AG09309 (cell line): ENCODE measurements at regions not wholly inside any gene's neighbourhood (a gene's known extent, or its start where the extent isn't known, plus 50 kb on each side); places are given as distances from the start of the nearest gene placed in this dataset.
"Not testable (repeated sequence)": the region's sequence is repeated elsewhere in the genome, so short reads cannot be mapped to it uniquely, and the experiment has no call there.

ENCODE experiments used
- DNase-seq: peaks from one replicate; pipeline ENCODE4 v3.0.0-alpha.2; 2010; ENCODE audit warnings: low read depth
- H3K4me3 ChIP-seq: 2 replicates; pipeline ENCODE4 v1.5.1; 2011; ENCODE audit warnings: mild to moderate bottlenecking, low read depth, low read length, moderate library complexity; ENCODE audit not compliant: control insufficient read depth
- TF ChIP-seq, protein P1 (sequence below): IDR thresholded peaks from 2 replicates; pipeline ENCODE4 v1.5.1; 2011; ENCODE audit warnings: mild to moderate bottlenecking, low read depth, low read length, inconsistent platforms; ENCODE audit not compliant: insufficient read depth, control insufficient read depth; ENCODE audit errors: missing control alignments

DNA sequence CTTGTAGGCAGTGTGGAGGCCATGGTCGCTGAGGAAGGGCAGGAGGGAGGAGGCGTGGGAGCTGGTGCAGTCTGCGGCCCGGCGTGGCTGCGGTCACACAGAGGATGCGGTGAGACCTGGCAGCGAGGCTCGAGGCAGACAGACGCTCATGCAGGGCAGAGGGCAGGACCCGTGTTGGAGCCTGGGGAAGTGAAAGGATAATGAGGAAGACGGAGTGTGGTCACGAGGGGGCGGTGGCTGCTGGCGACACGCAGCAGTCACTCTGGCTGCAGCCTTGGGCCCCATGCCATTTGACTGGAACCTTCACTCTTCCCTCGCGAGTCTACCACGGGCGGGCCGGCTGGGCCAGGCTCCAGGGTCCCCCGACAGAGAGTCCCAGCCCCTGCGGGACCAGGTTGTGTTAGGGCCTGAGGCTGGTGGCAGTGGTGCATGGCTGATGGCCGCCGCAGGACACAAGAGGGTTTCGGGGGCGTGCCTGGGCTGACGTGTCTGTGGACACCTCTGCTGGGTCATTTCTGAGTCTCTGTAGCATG is 68.8 kb upstream of the HGFAC start:
- H3K4me3 ChIP-seq, result no peak overlapping the region
- DNase-seq, result no peak
- TF ChIP-seq, protein P1, sequence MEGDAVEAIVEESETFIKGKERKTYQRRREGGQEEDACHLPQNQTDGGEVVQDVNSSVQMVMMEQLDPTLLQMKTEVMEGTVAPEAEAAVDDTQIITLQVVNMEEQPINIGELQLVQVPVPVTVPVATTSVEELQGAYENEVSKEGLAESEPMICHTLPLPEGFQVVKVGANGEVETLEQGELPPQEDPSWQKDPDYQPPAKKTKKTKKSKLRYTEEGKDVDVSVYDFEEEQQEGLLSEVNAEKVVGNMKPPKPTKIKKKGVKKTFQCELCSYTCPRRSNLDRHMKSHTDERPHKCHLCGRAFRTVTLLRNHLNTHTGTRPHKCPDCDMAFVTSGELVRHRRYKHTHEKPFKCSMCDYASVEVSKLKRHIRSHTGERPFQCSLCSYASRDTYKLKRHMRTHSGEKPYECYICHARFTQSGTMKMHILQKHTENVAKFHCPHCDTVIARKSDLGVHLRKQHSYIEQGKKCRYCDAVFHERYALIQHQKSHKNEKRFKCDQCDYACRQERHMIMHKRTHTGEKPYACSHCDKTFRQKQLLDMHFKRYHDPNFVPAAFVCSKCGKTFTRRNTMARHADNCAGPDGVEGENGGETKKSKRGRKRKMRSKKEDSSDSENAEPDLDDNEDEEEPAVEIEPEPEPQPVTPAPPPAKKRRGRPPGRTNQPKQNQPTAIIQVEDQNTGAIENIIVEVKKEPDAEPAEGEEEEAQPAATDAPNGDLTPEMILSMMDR, result no peak

DNA sequence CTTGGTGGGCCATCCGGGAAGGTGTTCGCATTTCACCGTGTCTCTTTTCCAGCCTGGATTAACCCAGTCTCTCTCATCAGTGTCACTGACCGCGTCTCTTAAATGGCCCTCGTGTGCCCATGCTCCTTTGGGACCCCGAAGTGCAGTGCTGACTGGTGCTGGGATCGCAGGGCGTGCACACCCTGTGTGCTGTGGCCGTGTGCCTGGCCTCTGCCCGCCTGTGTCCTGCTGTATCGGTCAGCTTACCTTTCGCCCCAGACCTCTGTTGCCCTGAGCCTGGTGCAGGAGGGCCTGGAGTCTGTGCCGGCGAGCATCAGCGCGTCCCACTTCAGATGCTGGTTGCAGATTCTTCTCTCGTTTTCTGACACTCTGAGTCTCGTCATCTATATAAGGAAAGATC is 68.3 kb upstream of the HGFAC start:
- TF ChIP-seq, protein P1, result no peak
- no peak overlapping the region for H3K4me3 ChIP-seq
- no peak for DNase-seq

DNA sequence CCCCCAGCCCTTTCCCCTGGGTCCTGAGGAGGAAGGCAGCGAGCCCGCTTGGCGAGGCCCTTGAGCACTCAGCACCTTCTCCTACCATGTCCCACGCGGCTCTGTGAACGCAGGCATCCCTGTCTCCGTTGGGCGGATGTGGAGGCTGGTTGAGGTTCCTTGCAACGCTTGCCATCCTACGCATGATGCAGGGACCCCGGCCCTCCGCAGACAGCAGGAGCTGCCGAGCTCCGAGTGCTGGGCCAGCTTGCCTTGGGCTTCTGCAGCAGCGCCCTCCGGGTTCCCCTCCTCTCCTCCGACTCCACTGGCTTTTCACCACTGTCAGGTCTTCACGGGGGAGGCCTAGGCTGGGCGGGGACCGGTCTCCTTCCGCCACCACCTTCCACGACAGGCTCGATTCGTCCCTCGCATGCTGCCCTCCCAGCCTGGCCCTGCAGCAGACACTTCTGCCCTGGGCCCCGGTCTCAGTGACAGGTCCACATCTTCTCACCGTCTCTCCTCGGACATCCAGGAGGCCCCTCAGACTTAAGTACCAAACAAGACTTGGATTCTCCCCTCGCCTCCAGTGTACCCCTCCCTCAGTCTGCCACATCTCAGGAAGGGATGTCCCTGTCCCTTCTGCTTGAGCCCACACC is 67.6 kb upstream of the HGFAC start:
- no peak overlapping the region for H3K4me3 ChIP-seq
- TF ChIP-seq, protein P1, result no peak

DNA sequence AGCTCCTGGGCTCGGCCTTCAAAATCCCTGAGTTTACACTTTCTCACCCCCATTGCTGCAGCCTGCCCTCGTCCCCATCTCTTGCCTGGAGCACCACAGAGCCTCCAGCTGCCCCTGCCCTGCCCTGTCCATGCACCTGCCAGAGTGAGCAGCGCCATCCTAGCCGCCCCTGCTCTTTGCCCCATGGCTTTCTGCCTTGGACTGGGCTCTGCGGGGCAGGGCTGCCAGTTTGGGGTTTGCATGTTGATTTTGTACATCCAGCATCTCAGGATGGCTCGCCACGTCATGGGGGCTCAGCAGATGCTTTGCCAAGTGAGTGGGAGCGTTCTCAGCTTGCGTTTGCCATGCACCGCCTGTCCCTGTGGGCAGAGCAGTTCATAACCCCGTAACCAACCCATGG is 67.1 kb upstream of the HGFAC start:
- TF ChIP-seq, protein P1, result no peak
- H3K4me3 ChIP-seq, result no peak overlapping the region
- no peak for DNase-seq

More for the DNA sequence above, 67.6 kb upstream of the HGFAC start:
- no peak for DNase-seq

DNA sequence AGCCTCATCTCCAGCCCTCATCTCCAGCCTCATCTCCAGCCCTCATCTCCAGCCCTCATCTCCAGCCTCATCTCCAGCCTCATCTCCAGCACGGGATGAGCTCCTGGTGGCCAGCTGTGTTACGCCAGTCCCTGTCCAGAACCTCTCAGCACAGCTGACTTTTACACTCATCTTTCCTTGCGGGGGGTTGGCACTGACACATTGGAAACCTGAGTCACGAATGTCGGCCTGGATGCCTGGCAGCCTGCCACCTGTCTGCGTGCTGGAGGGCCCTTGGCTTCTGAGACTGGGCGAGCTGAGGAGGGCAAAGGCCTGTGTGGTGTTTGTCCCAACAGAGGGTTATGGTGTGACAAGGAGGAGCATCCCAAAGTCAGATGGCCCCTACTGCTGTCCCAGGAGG is 66.1 kb upstream of the HGFAC start:
- DNase-seq, result peak; percentile 78
- H3K4me3 ChIP-seq, result no peak overlapping the region
- TF ChIP-seq, protein P1, result peak; percentile 19

DNA sequence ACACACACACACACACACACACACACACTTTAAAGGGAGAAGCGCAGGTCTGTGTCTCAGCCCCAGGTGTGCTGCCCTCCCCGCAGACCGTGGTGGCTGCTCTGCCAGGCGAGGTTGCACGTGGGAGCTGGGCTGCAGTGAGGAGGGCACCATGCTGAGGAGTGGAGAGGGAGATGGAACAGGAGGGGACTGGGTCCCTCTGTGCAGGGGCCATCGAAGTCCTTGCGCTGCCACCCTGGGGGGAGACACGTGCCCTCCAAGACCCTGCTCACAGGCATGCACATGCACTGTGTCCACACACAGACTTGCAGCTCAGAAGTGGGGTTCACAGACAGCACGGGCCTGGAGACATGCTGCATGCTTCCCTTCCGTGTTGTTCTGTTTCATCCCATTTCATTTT is 65.5 kb upstream of the HGFAC start:
- no peak overlapping the region for H3K4me3 ChIP-seq
- DNase-seq, result no peak
- TF ChIP-seq, protein P1, result no peak

DNA sequence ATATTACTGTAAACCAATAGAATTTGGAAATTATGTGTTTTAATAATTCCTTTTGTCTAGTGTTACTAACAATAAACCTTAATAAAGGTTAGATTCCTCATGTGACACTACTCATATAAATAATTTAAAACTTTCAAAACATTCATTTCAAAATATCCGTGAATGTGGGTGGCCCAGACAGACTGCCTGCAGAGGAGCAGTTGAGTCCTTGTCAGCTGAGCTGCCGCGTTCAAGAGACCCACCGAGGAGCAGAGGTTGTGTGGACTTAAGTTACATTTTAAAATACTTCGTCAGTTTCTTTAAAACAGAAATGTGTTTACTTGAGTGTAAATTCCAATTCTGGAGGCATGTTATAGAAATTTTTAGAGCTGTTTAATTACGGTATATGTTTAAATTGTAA is 64.2 kb upstream of the HGFAC start:
- TF ChIP-seq, protein P1, result no peak
- DNase-seq, result no peak
- no peak overlapping the region for H3K4me3 ChIP-seq

DNA sequence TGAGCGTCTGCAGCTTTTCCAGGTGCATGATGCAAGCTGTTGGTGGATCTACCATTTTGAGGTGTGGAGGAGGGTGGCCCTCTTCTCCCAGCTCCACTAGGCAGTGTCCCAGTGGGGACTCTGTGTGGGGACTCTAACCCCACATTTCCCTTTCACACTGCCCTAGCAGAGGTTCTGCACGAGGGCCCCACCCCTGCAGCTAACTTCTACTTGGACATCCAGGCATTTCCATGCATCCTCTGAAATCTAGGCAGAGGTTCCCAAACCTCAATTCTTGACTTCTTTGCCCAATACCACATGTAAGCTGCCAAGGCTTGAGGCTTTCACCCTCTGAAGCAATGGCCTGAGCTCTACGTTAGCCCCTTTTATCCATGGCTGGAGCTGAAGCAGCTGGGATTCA is 61.4 kb upstream of the HGFAC start:
- not testable (repeated sequence) for H3K4me3 ChIP-seq, DNase-seq
